Adrenal gland (tissue), 9 donors: ENCODE measurements at regions not wholly inside any gene's neighbourhood (a gene's known extent, or its start where the extent isn't known, plus 50 kb on each side); places are given as distances from the start of the nearest gene placed in this dataset.

ENCODE experiments used
- DNase-seq, 7 donors: peaks; one replicate each; pipeline ENCODE4 v3.0.0-alpha.2; 2019 to 2020
- H3K27ac ChIP-seq, 5 donors: fragments of 200-600 bp; sonication (generic) in 4 of 5; 1 replicate in 3 of 5; 2 replicates in 2 of 5; pipeline versions ENCODE4 v1.5.1 to v1.8.0; 2016 to 2020; ENCODE audit warnings: mild to moderate bottlenecking in 1 of 5
- H3K27me3 ChIP-seq: fragments of 200-600 bp; 2 replicates; pipeline ENCODE4 v1.8.0; 2021
- H3K36me3 ChIP-seq, 2 donors: fragments of 200-600 bp; replicated peaks in 1 of 2; 1 replicate in 1 of 2; 2 replicates in 1 of 2; pipeline versions ENCODE4 v1.5.1 to v1.8.0; 2018 to 2022
- H3K4me1 ChIP-seq, 2 donors: fragments of 200-600 bp; replicated peaks in 1 of 2; 1 replicate in 1 of 2; 2 replicates in 1 of 2; pipeline versions ENCODE4 v1.5.1 to v1.8.0; 2018 to 2021
- H3K4me3 ChIP-seq, 4 donors: fragments of 200-600 bp; sonication (generic) in 3 of 4; one replicate each; pipeline ENCODE4 v1.5.1; 2016 to 2018
- H3K9me3 ChIP-seq, 3 donors: fragments of 200-600 bp; sonication (generic) in 1 of 3; replicated peaks in 1 of 3; 1 replicate in 2 of 3; 2 replicates in 1 of 3; pipeline versions ENCODE4 v1.5.1 to v1.8.0; 2016 to 2021
- POLR2A ChIP-seq, 2 donors: fragments of 450-650 bp; IDR thresholded peaks; one replicate each; pipeline ENCODE4 v1.6.1; 2017; ENCODE audit warnings: antibody characterized with exemption in 2 of 2, mild to moderate bottlenecking in 2 of 2, moderate library complexity in 1 of 2
- WGBS, 4 donors: extraction: QIAGEN DNeasy Blood & Tissue Kit in 2 of 4; methylation state at CpG; one replicate each; pipeline versions ENCODE4 v1.1.5 to v1.1.7; 2013 to 2017; 5-methylcytosine and 5-hydroxymethylcytosine counted together
- intact Hi-C, 2 donors: fragments of 100-400 bp; cut with DNase I; formaldehyde crosslinking; loops; one replicate each; pipeline versions ENCODE4 v1.14.1 to v1.15.0; 2022 to 2023
- TF ChIP-seq, protein P1 (sequence below), 6 experiments: fragments of 450-650 bp in 4 of 6; fragments of 200-600 bp in 2 of 6; sonication (generic) in 1 of 6; IDR thresholded peaks; 1 replicate in 5 of 6; 2 replicates in 1 of 6; pipeline versions ENCODE4 v1.5.1 to v1.8.0; 2016 to 2021; ENCODE audit warnings: antibody characterized with exemption in 6 of 6, mild to moderate bottlenecking in 2 of 6, moderate library complexity in 1 of 6
- donor health status: healthy with polysubstance abuse.
- donor health status: Bipolar disorder and iron deficiency.
- donor health status: DM: yes; HTN: yes; CAD: no.
- donor health status: DM: no; HTN: no; CAD: no.
- donor health status: DM: no; HTN: no; CAD: no.

DNA sequence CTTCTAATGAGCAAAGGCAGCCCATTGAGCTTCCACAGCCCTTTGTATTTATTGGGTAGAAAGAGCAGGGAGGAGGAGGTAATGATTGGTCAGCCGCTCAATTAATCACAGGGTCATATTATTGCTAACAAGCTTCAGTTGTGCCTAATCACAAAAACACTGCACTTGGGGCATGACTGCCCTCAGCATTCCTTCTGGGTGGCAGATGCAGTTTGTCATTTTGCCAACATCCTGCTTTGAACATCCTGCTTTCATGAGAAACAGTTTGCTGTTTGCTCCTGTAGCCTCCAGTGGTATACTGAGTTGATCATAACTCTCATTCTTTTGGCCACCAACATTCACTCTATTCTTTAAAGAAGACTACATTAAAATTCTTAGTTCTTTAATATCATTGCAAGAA, 462.9 kb upstream of the MIS18BP1 start:
- H3K27me3 ChIP-seq: no peaks in the 10 kb centered on the region
- H3K4me3 ChIP-seq: no peak overlapping the region
- H3K4me1 ChIP-seq: no peaks in the 10 kb centered on the region
- no peak overlapping the region for H3K27ac ChIP-seq
- H3K9me3 ChIP-seq: no peaks in the 10 kb centered on the region
- DNase-seq: no peak
- TF ChIP-seq POLR2A (IDR thresholded peaks at IDR 0.05): no peak
- TF ChIP-seq, protein P1, sequence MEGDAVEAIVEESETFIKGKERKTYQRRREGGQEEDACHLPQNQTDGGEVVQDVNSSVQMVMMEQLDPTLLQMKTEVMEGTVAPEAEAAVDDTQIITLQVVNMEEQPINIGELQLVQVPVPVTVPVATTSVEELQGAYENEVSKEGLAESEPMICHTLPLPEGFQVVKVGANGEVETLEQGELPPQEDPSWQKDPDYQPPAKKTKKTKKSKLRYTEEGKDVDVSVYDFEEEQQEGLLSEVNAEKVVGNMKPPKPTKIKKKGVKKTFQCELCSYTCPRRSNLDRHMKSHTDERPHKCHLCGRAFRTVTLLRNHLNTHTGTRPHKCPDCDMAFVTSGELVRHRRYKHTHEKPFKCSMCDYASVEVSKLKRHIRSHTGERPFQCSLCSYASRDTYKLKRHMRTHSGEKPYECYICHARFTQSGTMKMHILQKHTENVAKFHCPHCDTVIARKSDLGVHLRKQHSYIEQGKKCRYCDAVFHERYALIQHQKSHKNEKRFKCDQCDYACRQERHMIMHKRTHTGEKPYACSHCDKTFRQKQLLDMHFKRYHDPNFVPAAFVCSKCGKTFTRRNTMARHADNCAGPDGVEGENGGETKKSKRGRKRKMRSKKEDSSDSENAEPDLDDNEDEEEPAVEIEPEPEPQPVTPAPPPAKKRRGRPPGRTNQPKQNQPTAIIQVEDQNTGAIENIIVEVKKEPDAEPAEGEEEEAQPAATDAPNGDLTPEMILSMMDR (IDR thresholded peaks at IDR 0.05): no peak
- intact Hi-C loops: no loop called here
- WGBS, 4 donors: 94 to 95% (median 95%) methylated on average over 1 of the region's 1 CpG
- H3K36me3 ChIP-seq: no peaks in the 10 kb centered on the region

DNA sequence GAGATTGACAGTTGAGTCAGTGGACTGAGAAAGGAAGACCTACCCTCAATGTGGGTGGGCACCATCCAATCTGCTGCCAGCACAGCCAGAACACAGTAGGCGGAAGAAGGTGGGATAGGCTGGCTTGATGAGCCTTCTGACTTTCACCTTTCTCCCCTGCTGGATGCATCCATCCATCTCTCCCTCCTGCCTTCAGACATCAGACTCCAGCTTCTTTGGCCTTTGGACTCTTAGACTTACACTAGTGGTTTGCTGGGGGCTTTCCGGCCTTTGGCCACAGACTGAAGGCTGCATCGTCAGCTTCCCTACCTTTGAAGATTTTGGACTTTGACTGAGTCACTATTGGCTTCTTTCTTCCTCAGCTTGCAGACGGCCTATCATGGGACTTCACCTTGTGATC, 456.5 kb upstream of the MIS18BP1 start:
- Histone ChIP-seq H3K27ac (no peak overlapping the region), H3K36me3 (no peaks in the 10 kb centered on the region), H3K27me3 (no peaks in the 10 kb centered on the region), H3K4me3 (no peak overlapping the region), H3K4me1 (no peaks in the 10 kb centered on the region), H3K9me3 (no peaks in the 10 kb centered on the region)
- intact Hi-C loops: no loop called here
- WGBS, 4 donors: 84 to 93% (median 91%) methylated on average over 4 of the region's 4 CpGs
- DNase-seq: no peak
- TF ChIP-seq POLR2A (IDR thresholded peaks at IDR 0.05): no peak
- TF ChIP-seq, protein P1 (IDR thresholded peaks at IDR 0.05): no peak

DNA sequence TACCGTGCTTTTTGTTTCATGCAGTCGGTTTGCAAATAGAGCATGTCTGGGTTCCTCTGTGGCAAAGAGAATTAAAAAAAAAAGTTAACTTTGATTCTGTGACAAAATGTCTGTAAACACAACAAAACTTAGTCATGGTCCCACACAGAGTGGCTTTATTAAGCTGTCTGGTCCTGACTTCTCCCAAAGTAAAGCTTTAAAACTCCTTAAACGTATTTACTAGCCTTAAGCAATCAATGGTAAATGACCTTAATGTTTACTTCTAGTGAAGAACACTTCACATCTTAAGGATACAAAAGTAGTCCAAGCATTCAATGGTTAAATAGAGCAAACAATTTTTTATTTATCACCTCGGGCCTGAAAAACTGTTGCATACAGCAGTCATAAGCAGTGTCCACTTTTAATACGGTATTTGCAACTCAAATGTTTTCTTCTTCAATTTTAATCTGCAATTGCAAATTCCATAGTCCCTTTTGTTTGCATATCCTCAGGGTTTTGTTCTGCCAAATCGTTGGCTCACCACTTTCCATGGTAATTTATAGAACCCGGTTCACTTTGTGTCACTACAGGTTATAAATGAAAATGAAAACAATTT, 453.0 kb upstream of the MIS18BP1 start:
- no peaks in the 10 kb centered on the region for H3K36me3 ChIP-seq
- H3K9me3 ChIP-seq: no peaks in the 10 kb centered on the region
- H3K4me1 ChIP-seq: no peaks in the 10 kb centered on the region
- WGBS, 4 donors: 49 to 63% (median 58%) methylated on average over 7 of the region's 7 CpGs
- H3K27me3 ChIP-seq: no peaks in the 10 kb centered on the region
- intact Hi-C loops: no loop called here
- no peak overlapping the region for H3K27ac ChIP-seq
- no peak for DNase-seq
- no peak overlapping the region for H3K4me3 ChIP-seq
- TF ChIP-seq POLR2A (IDR thresholded peaks at IDR 0.05): no peak
- TF ChIP-seq, protein P1 (IDR thresholded peaks at IDR 0.05): no peak

DNA sequence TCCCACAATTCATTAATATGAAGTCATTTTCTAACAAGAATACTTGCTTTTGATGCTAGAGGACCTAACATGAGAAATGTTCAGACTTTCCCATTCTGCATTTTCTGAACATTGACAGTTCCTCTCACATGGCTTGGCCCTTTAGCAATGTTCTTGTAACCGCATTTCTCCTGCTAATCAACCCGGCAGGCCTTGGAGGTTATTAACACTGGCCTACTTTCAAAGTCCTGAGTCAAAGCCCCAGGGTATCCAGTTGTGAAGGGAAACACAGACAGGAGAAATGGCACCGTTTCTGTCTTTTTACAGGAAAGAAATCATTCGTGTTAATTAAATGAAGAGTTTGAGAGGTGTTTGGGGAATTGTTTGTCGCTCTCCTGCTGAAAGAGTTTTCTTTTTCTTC, 446.5 kb upstream of the MIS18BP1 start:
- WGBS, 4 donors: 48 to 67% (median 50%) methylated on average over 5 of the region's 5 CpGs
- Histone ChIP-seq H3K27ac (no peak overlapping the region), H3K27me3 (no peaks in the 10 kb centered on the region), H3K9me3 (no peaks in the 10 kb centered on the region), H3K4me1 (peaks cover 0 to 6% of the 10 kb centered on the region in 2 donors), H3K36me3 (no peaks in the 10 kb centered on the region), H3K4me3 (no peak overlapping the region)
- DNase-seq: peak in 2 of 7 donors; percentile 13 to 16
- intact Hi-C loops: no loop called here
- TF ChIP-seq, protein P1 (IDR thresholded peaks at IDR 0.05): no peak
- no peak for TF ChIP-seq POLR2A (IDR thresholded peaks at IDR 0.05)
